ENCODE measurements at regions not wholly inside any gene's neighbourhood (a gene's known extent, or its start where the extent isn't known, plus 50 kb on each side); places are given as distances from the start of the nearest gene placed in this dataset.
A peak's percentile ranks its signal among the peaks of the same experiment; 100 is the strongest.

- DNase-seq (ENCODE audit: extremely low read depth, low read depth) = no peak
- TF ChIP-seq, protein P1, sequence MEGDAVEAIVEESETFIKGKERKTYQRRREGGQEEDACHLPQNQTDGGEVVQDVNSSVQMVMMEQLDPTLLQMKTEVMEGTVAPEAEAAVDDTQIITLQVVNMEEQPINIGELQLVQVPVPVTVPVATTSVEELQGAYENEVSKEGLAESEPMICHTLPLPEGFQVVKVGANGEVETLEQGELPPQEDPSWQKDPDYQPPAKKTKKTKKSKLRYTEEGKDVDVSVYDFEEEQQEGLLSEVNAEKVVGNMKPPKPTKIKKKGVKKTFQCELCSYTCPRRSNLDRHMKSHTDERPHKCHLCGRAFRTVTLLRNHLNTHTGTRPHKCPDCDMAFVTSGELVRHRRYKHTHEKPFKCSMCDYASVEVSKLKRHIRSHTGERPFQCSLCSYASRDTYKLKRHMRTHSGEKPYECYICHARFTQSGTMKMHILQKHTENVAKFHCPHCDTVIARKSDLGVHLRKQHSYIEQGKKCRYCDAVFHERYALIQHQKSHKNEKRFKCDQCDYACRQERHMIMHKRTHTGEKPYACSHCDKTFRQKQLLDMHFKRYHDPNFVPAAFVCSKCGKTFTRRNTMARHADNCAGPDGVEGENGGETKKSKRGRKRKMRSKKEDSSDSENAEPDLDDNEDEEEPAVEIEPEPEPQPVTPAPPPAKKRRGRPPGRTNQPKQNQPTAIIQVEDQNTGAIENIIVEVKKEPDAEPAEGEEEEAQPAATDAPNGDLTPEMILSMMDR (IDR thresholded peaks at IDR 0.05; ENCODE audit: low read depth, low read length, missing control alignments) = no peak
- no peak overlapping the region for H3K4me3 ChIP-seq (replicated peaks; ENCODE audit: low read depth, low read length)
These were observed 73.9 kb upstream of the GPM6B start for GRCh38 chrX:13890806-13891205.

DNA sequence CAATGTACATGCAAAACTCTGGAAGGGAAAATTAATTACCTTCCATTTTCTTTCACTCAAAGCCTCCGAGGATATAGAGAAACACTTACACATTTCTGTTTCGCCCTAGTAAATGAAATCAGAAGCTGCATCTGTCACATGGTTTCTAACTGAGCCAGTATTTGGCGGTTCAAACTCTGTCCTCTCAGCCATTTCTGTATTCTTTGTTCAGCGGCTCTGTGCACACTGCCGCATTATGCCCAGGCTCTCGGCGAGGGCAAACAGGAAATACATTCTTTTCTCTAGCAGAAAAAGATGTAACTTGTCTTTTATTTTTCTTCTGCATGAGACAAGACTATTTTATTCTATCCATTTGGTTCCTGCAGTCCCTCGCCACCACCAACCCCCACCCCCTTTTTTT is 71.4 kb upstream of the GPM6B start:
- TF ChIP-seq, protein P1 (IDR thresholded peaks at IDR 0.05; ENCODE audit: low read depth, low read length, missing control alignments) = no peak
- DNase-seq (ENCODE audit: extremely low read depth, low read depth) = no peak
- no peak overlapping the region for H3K4me3 ChIP-seq (replicated peaks; ENCODE audit: low read depth, low read length)

DNA sequence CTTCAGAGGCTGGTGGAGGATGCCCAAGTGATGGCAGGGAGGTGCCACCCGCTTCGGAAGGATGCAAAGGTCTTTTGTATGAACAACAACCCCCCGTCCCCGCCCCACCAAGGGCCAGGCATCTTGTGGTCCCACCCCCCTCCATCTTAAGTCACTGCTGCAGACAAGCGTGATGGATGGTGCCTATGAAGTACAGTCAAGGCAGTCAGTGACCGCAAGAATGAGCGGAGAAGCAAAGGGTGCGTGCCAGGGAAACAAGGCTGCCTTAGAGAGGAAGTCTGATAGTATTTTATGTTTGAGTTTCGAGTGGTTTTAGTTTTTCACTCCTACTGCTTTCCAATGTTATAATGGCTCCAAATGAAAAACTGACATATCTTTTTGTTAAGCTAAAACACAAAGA is 68.7 kb upstream of the GPM6B start:
- H3K4me3 ChIP-seq (replicated peaks; ENCODE audit: low read depth, low read length) = no peak overlapping the region
- TF ChIP-seq, protein P1 (IDR thresholded peaks at IDR 0.05; ENCODE audit: low read depth, low read length, missing control alignments) = no peak
- DNase-seq (ENCODE audit: extremely low read depth, low read depth) = no peak

- DNase-seq (ENCODE audit: extremely low read depth, low read depth) = peak; percentile 21
- TF ChIP-seq, protein P1 (IDR thresholded peaks at IDR 0.05; ENCODE audit: low read depth, low read length, missing control alignments) = no peak
- no peak overlapping the region for H3K4me3 ChIP-seq (replicated peaks; ENCODE audit: low read depth, low read length)
These were observed 59.8 kb upstream of the GPM6B start for GRCh38 chrX:13876652-13877051.

GRCh38 chrX:13875572-13875971 is 58.7 kb upstream of the GPM6B start:
- TF ChIP-seq, protein P1 (IDR thresholded peaks at IDR 0.05; ENCODE audit: low read depth, low read length, missing control alignments) = no peak
- H3K4me3 ChIP-seq (replicated peaks; ENCODE audit: low read depth, low read length) = no peak overlapping the region
- DNase-seq (ENCODE audit: extremely low read depth, low read depth) = no peak

DNA sequence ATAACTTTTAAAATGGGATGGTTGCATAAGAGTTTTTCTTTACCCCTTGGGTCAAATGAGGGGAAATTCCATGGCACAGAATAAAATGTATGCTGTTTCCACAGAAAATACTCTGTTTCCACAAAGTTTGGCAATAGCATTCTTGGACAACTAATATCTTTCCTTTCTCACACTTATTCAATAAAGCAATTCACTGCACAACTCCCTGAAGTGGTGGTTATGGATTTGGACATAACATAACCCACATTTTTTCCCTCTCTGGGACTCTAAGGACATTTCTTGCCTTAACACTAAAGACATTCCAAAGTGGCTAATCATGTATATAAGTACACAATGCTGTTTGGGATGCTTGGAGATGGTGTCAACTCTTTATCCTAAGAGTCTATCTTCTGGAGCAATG is 51.7 kb upstream of the GPM6B start:
- H3K4me3 ChIP-seq (replicated peaks; ENCODE audit: low read depth, low read length) = no peak overlapping the region
- no peak for DNase-seq (ENCODE audit: extremely low read depth, low read depth)
- TF ChIP-seq, protein P1 (IDR thresholded peaks at IDR 0.05; ENCODE audit: low read depth, low read length, missing control alignments) = no peak
